H9 (cell line): ENCODE measurements at regions not wholly inside any gene's neighbourhood (a gene's known extent, or its start where the extent isn't known, plus 50 kb on each side); places are given as distances from the start of the nearest gene placed in this dataset.

Experiments used
- DNase-seq: peaks from one replicate; pipeline ENCODE4 v3.0.0-alpha.2; 2017
- H2AFZ ChIP-seq: one replicate; pipeline ENCODE4 v1.6.1; 2013; ENCODE audit warnings: mild to moderate bottlenecking, low read length, control low read depth, moderate library complexity
- H2AK5ac ChIP-seq: 2 replicates; pipeline ENCODE4 v1.6.1; 2013; ENCODE audit warnings: low read length, control low read depth, mixed read lengths; ENCODE audit not compliant: insufficient read length
- H2BK120ac ChIP-seq: one replicate; pipeline ENCODE4 v1.6.1; 2013; ENCODE audit warnings: low read depth, mild to moderate bottlenecking, low read length, control low read depth, inconsistent platforms; ENCODE audit not compliant: poor library complexity, severe bottlenecking
- H2BK12ac ChIP-seq: 2 replicates; pipeline ENCODE4 v1.6.1; 2013; ENCODE audit warnings: low read length, control low read depth, mixed read lengths, low read depth; ENCODE audit not compliant: insufficient read length
- H2BK15ac ChIP-seq: 2 replicates; pipeline ENCODE4 v1.6.1; 2013; ENCODE audit warnings: low read depth, low read length, control low read depth
- H2BK20ac ChIP-seq: one replicate; pipeline ENCODE4 v1.6.1; 2013; ENCODE audit warnings: low read depth, mild to moderate bottlenecking, low read length, control low read depth, inconsistent platforms; ENCODE audit not compliant: poor library complexity, severe bottlenecking
- H2BK5ac ChIP-seq: 2 replicates; pipeline ENCODE4 v1.6.1; 2013; ENCODE audit warnings: low read length, control low read depth, mixed read lengths; ENCODE audit not compliant: insufficient read length
- H3K14ac ChIP-seq: 2 replicates; pipeline ENCODE4 v1.6.1; 2013; ENCODE audit warnings: low read length, control low read depth; ENCODE audit not compliant: insufficient read depth
- H3K18ac ChIP-seq: 2 replicates; pipeline ENCODE4 v1.6.1; 2013; ENCODE audit warnings: low read depth, mild to moderate bottlenecking, mixed read lengths, low read length, control low read depth; ENCODE audit not compliant: insufficient read length
- H3K23ac ChIP-seq: 2 replicates; pipeline ENCODE4 v1.6.1; 2013; ENCODE audit warnings: low read length, control low read depth, mixed read lengths, low read depth; ENCODE audit not compliant: insufficient read length
- H3K23me2 ChIP-seq: 2 replicates; pipeline ENCODE4 v1.6.1; 2013; ENCODE audit warnings: low read depth, mild to moderate bottlenecking, mixed read lengths, low read length, control low read depth; ENCODE audit not compliant: insufficient read length, poor library complexity, severe bottlenecking
- H3K27ac ChIP-seq: 2 replicates; pipeline ENCODE4 v1.5.1; 2013; ENCODE audit warnings: low read length, control low read depth, mixed read lengths, low read depth; ENCODE audit not compliant: insufficient read length
- H3K27me3 ChIP-seq: 2 replicates; pipeline ENCODE4 v1.6.1; 2013; ENCODE audit warnings: low read length, control low read depth, inconsistent platforms; ENCODE audit not compliant: insufficient read depth
- H3K4ac ChIP-seq: 2 replicates; pipeline ENCODE4 v1.6.1; 2013; ENCODE audit warnings: low read depth, mild to moderate bottlenecking, control low read depth, inconsistent platforms, low read length, moderate library complexity
- H3K4me1 ChIP-seq: 2 replicates; pipeline ENCODE4 v1.6.1; 2013; ENCODE audit warnings: low read length, control low read depth, inconsistent platforms; ENCODE audit not compliant: insufficient read depth
- H3K4me2 ChIP-seq: 2 replicates; pipeline ENCODE4 v1.6.1; 2013; ENCODE audit warnings: low read length, control low read depth, mixed read lengths; ENCODE audit not compliant: insufficient read length, insufficient read depth
- H3K56ac ChIP-seq: 2 replicates; pipeline ENCODE4 v1.6.1; 2013; ENCODE audit warnings: low read depth, mild to moderate bottlenecking, mixed read lengths, low read length, control low read depth; ENCODE audit not compliant: insufficient read length
- H3K79me1 ChIP-seq: 2 replicates; pipeline ENCODE4 v1.6.1; 2013; ENCODE audit warnings: low read depth, mild to moderate bottlenecking, moderate library complexity, low read length, control low read depth, inconsistent platforms; ENCODE audit not compliant: insufficient read depth, poor library complexity, severe bottlenecking
- H3K79me2 ChIP-seq: 2 replicates; pipeline ENCODE4 v1.6.1; 2013; ENCODE audit warnings: low read length, control low read depth, inconsistent platforms; ENCODE audit not compliant: insufficient read depth
- H3K9ac ChIP-seq: 2 replicates; pipeline ENCODE4 v1.6.1; 2013; ENCODE audit warnings: low read length, control low read depth, mixed read lengths; ENCODE audit not compliant: insufficient read length; ENCODE audit errors: extremely low read depth
- H3K9me3 ChIP-seq: one replicate; pipeline ENCODE4 v1.6.1; 2013; ENCODE audit warnings: low read depth, low read length, inconsistent platforms; ENCODE audit not compliant: control insufficient read depth
- H3T11ph ChIP-seq: one replicate; pipeline ENCODE4 v1.6.1; 2013; ENCODE audit warnings: mild to moderate bottlenecking, low read length, control low read depth, inconsistent platforms
- H4K20me1 ChIP-seq: one replicate; pipeline ENCODE4 v1.6.1; 2013; ENCODE audit not compliant: control insufficient read depth, insufficient read length, insufficient read depth
- H4K5ac ChIP-seq: 2 replicates; pipeline ENCODE4 v1.6.1; 2013; ENCODE audit warnings: low read depth, mild to moderate bottlenecking, mixed read lengths, low read length, control low read depth; ENCODE audit not compliant: insufficient read length
- H4K8ac ChIP-seq: replicated peaks from 2 replicates; pipeline ENCODE4 v1.6.1; 2013; ENCODE audit warnings: low read length, control low read depth, mixed read lengths, low read depth; ENCODE audit not compliant: insufficient read length
- H4K91ac ChIP-seq: 2 replicates; pipeline ENCODE4 v1.6.1; 2013; ENCODE audit warnings: low read depth, mild to moderate bottlenecking, moderate library complexity, mixed read lengths, low read length, control low read depth; ENCODE audit not compliant: insufficient read length
- H3K27ac Mint-ChIP-seq, 3 experiments: 2 replicates in 2 of 3; 3 replicates in 1 of 3; pipeline ENCODE4 v1.8.0; 2020 to 2021; ENCODE audit warnings: mixed read lengths in 3 of 3, mild to moderate bottlenecking in 1 of 3, moderate library complexity in 1 of 3
- H3K27me3 Mint-ChIP-seq: 2 replicates; pipeline ENCODE4 v1.8.0; 2021; ENCODE audit warnings: low read depth, mild to moderate bottlenecking, moderate library complexity, mixed read lengths
- H3K36me3 Mint-ChIP-seq, 3 experiments: 2 replicates in 2 of 3; 3 replicates in 1 of 3; pipeline ENCODE4 v1.8.0; 2020 to 2021; ENCODE audit warnings: low read depth in 3 of 3, mixed read lengths in 3 of 3; ENCODE audit not compliant: insufficient read depth in 1 of 3
- H3K4me1 Mint-ChIP-seq, 2 experiments: 2 replicates each; pipeline ENCODE4 v1.8.0; 2020; ENCODE audit warnings: mixed read lengths in 2 of 2
- H3K4me3 Mint-ChIP-seq, 2 experiments: 2 replicates in 1 of 2; 3 replicates in 1 of 2; pipeline ENCODE4 v1.8.0; 2020 to 2021; ENCODE audit warnings: mild to moderate bottlenecking in 2 of 2, mixed read lengths in 2 of 2, moderate library complexity in 1 of 2
- H3K9me3 Mint-ChIP-seq, 2 experiments: 2 replicates in 1 of 2; 3 replicates in 1 of 2; pipeline ENCODE4 v1.8.0; 2020; ENCODE audit warnings: mild to moderate bottlenecking in 2 of 2, mixed read lengths in 2 of 2, moderate library complexity in 1 of 2
- WGBS: extraction: QIAGEN DNeasy Blood & Tissue Kit; methylation state at CpG from one replicate; pipeline ENCODE4 v1.1.7; 2013; ENCODE audit warnings: missing lambda C conversion rate, low lambda C conversion rate, mixed read lengths; ENCODE audit not compliant: insufficient read length; ENCODE audit errors: extremely low coverage; 5-methylcytosine and 5-hydroxymethylcytosine counted together
- TF ChIP-seq, protein P1 (sequence below): fragments of 200-600 bp; sonication (generic); conservative IDR thresholded peaks from 3 replicates; pipeline ENCODE4 v1.8.0; 2021; ENCODE audit warnings: antibody characterized with exemption, mild to moderate bottlenecking

DNA sequence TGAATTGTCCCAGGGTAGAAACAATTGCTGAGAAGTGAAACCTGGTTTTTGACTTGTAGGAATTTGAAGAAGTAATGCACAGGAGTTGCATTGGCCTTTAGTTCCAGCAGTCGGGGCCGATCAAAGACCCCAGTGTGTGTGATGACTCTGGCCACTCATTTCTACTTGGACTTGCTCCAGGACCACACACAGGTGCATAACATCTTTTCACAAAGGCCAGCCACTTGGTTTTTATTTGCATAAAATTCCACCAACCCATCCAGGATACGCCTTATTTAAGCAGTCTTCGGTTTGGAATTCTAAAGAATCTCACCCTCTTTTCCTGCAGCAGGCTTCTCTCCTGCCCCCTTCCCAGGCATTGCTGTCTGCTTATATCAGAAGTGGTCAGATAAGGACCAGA is 162.0 kb upstream of the HABP2 start:
- Histone ChIP-seq H3K9me3 (no peaks in the 10 kb centered on the region), H3K27ac (no peak overlapping the region), H3K4me1 (no peaks in the 10 kb centered on the region; the same call in 1 of the 2 replicates), H3K23me2 (no peaks in the 10 kb centered on the region), H2BK5ac (no peak overlapping the region), H2AK5ac (no peak overlapping the region), H3K27me3 (no peaks in the 10 kb centered on the region), H3K18ac (no peak overlapping the region), H3K79me2 (no peaks in the 10 kb centered on the region), H3T11ph (no peak overlapping the region), H3K23ac (no peak overlapping the region), H3K4me2 (no peak overlapping the region), H3K14ac (no peak overlapping the region), H4K8ac (no peak overlapping the region), H2BK12ac (no peak overlapping the region), H2AFZ (no peak overlapping the region), H3K79me1 (no peaks in the 10 kb centered on the region), H2BK15ac (no peak overlapping the region), H4K20me1 (no peaks in the 10 kb centered on the region), H3K4ac (no peak overlapping the region), H3K56ac (no peak overlapping the region), H4K91ac (no peak overlapping the region), H3K9ac (no peak overlapping the region), H4K5ac (no peak overlapping the region), H2BK20ac (no peak overlapping the region), H2BK120ac (no peak overlapping the region)
- H3K4me1 Mint-ChIP-seq: peaks cover 0 to 3% of the 10 kb centered on the region in 2 experiments; a peak in 1 of 4 replicates
- H3K27me3 Mint-ChIP-seq: peaks cover 11% of the 10 kb centered on the region
- H3K36me3 Mint-ChIP-seq: no peaks in the 10 kb centered on the region
- H3K4me3 Mint-ChIP-seq: no peak overlapping the region
- H3K27ac Mint-ChIP-seq: no peak overlapping the region
- TF ChIP-seq, protein P1, sequence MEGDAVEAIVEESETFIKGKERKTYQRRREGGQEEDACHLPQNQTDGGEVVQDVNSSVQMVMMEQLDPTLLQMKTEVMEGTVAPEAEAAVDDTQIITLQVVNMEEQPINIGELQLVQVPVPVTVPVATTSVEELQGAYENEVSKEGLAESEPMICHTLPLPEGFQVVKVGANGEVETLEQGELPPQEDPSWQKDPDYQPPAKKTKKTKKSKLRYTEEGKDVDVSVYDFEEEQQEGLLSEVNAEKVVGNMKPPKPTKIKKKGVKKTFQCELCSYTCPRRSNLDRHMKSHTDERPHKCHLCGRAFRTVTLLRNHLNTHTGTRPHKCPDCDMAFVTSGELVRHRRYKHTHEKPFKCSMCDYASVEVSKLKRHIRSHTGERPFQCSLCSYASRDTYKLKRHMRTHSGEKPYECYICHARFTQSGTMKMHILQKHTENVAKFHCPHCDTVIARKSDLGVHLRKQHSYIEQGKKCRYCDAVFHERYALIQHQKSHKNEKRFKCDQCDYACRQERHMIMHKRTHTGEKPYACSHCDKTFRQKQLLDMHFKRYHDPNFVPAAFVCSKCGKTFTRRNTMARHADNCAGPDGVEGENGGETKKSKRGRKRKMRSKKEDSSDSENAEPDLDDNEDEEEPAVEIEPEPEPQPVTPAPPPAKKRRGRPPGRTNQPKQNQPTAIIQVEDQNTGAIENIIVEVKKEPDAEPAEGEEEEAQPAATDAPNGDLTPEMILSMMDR: no peak
- no peaks in the 10 kb centered on the region for H3K9me3 Mint-ChIP-seq
- no peak for DNase-seq
- WGBS: no CpG with 5 or more reads among the region's 4 CpGs
